ENCODE measurements at regions not wholly inside any gene's neighbourhood (a gene's known extent, or its start where the extent isn't known, plus 50 kb on each side); places are given as distances from the start of the nearest gene placed in this dataset.

- Histone ChIP-seq H4K20me1 (ENCODE audit: control insufficient read depth, insufficient read depth, low read depth, low read length) (no peaks in the 10 kb centered on the region), H3K79me2 (ENCODE audit: control insufficient read depth, low read length) (no peaks in the 10 kb centered on the region), H3K27me3 (ENCODE audit: control insufficient read depth, low read length) (no peaks in the 10 kb centered on the region), H3K9me2 (replicated peaks; ENCODE audit: control insufficient read depth, low read length) (no peaks in the 10 kb centered on the region; the same call in 1 of the 2 replicates), H3K4me3 (ENCODE audit: low read length) (no peak overlapping the region), H3K27ac (ENCODE audit: low read depth, low read length) (no peak overlapping the region), H3F3A (ENCODE audit: control insufficient read depth, insufficient read depth) (no peaks in the 10 kb centered on the region), H3K4me2 (ENCODE audit: low read length) (no peak overlapping the region), H3K9me3 (ENCODE audit: control insufficient read depth, insufficient read depth, low read length) (peaks cover 6% of the 10 kb centered on the region; the same call in 1 of the 2 replicates), H3K36me3 (ENCODE audit: control insufficient read depth, low read length) (no peaks in the 10 kb centered on the region), H3K4me1 (ENCODE audit: control insufficient read depth, low read length) (no peaks in the 10 kb centered on the region)
- no peak for TF ChIP-seq EZH2phosphoT487 (IDR thresholded peaks at IDR 0.05; ENCODE audit: borderline replicate concordance, low read length)
These were observed 143.0 kb upstream of the SOX11 start for GRCh38 chr2:5548991-5549715.

- Histone ChIP-seq H4K20me1 (ENCODE audit: control insufficient read depth, insufficient read depth, low read depth, low read length) (no peaks in the 10 kb centered on the region), H3K36me3 (ENCODE audit: control insufficient read depth, low read length) (no peaks in the 10 kb centered on the region), H3K4me1 (ENCODE audit: control insufficient read depth, low read length) (no peaks in the 10 kb centered on the region), H3K27me3 (ENCODE audit: control insufficient read depth, low read length) (no peaks in the 10 kb centered on the region), H3K4me2 (ENCODE audit: low read length) (no peak overlapping the region), H3K4me3 (ENCODE audit: low read length) (no peak overlapping the region), H3F3A (ENCODE audit: control insufficient read depth, insufficient read depth) (no peaks in the 10 kb centered on the region), H3K9me2 (replicated peaks; ENCODE audit: control insufficient read depth, low read length) (no peaks in the 10 kb centered on the region; the same call in 1 of the 2 replicates), H3K9me3 (ENCODE audit: control insufficient read depth, insufficient read depth, low read length) (no peaks in the 10 kb centered on the region), H3K27ac (ENCODE audit: low read depth, low read length) (no peak overlapping the region), H3K79me2 (ENCODE audit: control insufficient read depth, low read length) (no peaks in the 10 kb centered on the region)
- no peak for TF ChIP-seq CTCF (IDR thresholded peaks at IDR 0.05; ENCODE audit: low read depth, low read length, poor library complexity, severe bottlenecking)
- TF ChIP-seq EZH2phosphoT487 (IDR thresholded peaks at IDR 0.05; ENCODE audit: borderline replicate concordance, low read length) = no peak
These were observed 142.4 kb upstream of the SOX11 start for GRCh38 chr2:5549771-5550170.

GRCh38 chr2:5555636-5556035, 136.5 kb upstream of the SOX11 start:
- H3K27ac ChIP-seq (ENCODE audit: low read depth, low read length) = no peak overlapping the region
- no peaks in the 10 kb centered on the region for H3K9me3 ChIP-seq (ENCODE audit: control insufficient read depth, insufficient read depth, low read length)
- no peaks in the 10 kb centered on the region for H3K27me3 ChIP-seq (ENCODE audit: control insufficient read depth, low read length)
- no peaks in the 10 kb centered on the region for H3K79me2 ChIP-seq (ENCODE audit: control insufficient read depth, low read length)
- H4K20me1 ChIP-seq (ENCODE audit: control insufficient read depth, insufficient read depth, low read depth, low read length) = no peaks in the 10 kb centered on the region
- no peak overlapping the region for H3K4me3 ChIP-seq (ENCODE audit: low read length)
- no peaks in the 10 kb centered on the region for H3K4me1 ChIP-seq (ENCODE audit: control insufficient read depth, low read length)
- no peaks in the 10 kb centered on the region for H3F3A ChIP-seq (ENCODE audit: control insufficient read depth, insufficient read depth)
- no peaks in the 10 kb centered on the region for H3K36me3 ChIP-seq (ENCODE audit: control insufficient read depth, low read length)
- H3K4me2 ChIP-seq (ENCODE audit: low read length) = no peak overlapping the region
- H3K9me2 ChIP-seq (replicated peaks; ENCODE audit: control insufficient read depth, low read length) = no peaks in the 10 kb centered on the region
- TF ChIP-seq CTCF (IDR thresholded peaks at IDR 0.05; ENCODE audit: low read depth, low read length, poor library complexity, severe bottlenecking) = no peak
- TF ChIP-seq EZH2phosphoT487 (IDR thresholded peaks at IDR 0.05; ENCODE audit: borderline replicate concordance, low read length) = no peak

GRCh38 chr2:5561006-5561405, 131.2 kb upstream of the SOX11 start:
- Histone ChIP-seq H3K36me3 (ENCODE audit: control insufficient read depth, low read length) (no peaks in the 10 kb centered on the region), H3K9me3 (ENCODE audit: control insufficient read depth, insufficient read depth, low read length) (no peaks in the 10 kb centered on the region; the same call in 1 of the 2 replicates), H3K79me2 (ENCODE audit: control insufficient read depth, low read length) (no peaks in the 10 kb centered on the region), H4K20me1 (ENCODE audit: control insufficient read depth, insufficient read depth, low read depth, low read length) (no peaks in the 10 kb centered on the region), H3K9me2 (replicated peaks; ENCODE audit: control insufficient read depth, low read length) (no peaks in the 10 kb centered on the region), H3K4me3 (ENCODE audit: low read length) (no peak overlapping the region), H3F3A (ENCODE audit: control insufficient read depth, insufficient read depth) (no peaks in the 10 kb centered on the region), H3K27ac (ENCODE audit: low read depth, low read length) (no peak overlapping the region), H3K27me3 (ENCODE audit: control insufficient read depth, low read length) (no peaks in the 10 kb centered on the region), H3K4me1 (ENCODE audit: control insufficient read depth, low read length) (no peaks in the 10 kb centered on the region), H3K4me2 (ENCODE audit: low read length) (no peak overlapping the region)
- no peak for TF ChIP-seq EZH2phosphoT487 (IDR thresholded peaks at IDR 0.05; ENCODE audit: borderline replicate concordance, low read length)
